ENCODE measurements at regions not wholly inside any gene's neighbourhood (a gene's known extent, or its start where the extent isn't known, plus 50 kb on each side); places are given as distances from the start of the nearest gene placed in this dataset.
"Not testable (repeated sequence)": the region's sequence is repeated elsewhere in the genome, so short reads cannot be mapped to it uniquely, and the experiment has no call there.

- no peak for FAIRE-seq
- no peak for DNase-seq (ENCODE audit: insufficient read length, low spot score)
These were observed 1448.7 kb upstream of the ACO1 start for GRCh38 chr9:30935730-30936129.

GRCh38 chr9:30937106-30937505 is 1447.3 kb upstream of the ACO1 start:
- DNase-seq (ENCODE audit: insufficient read length, low spot score) = no peak
- no peak for FAIRE-seq

GRCh38 chr9:30942852-30943251 is 1441.6 kb upstream of the ACO1 start:
- not testable (repeated sequence) for DNase-seq (ENCODE audit: insufficient read length, low spot score); FAIRE-seq

GRCh38 chr9:30943446-30944224 is 1440.8 kb upstream of the ACO1 start:
- no peak for DNase-seq (ENCODE audit: insufficient read length, low spot score)
- FAIRE-seq = no peak

- DNase-seq (ENCODE audit: insufficient read length, low spot score) (no peak), FAIRE-seq (no peak)
These were observed 1440.2 kb upstream of the ACO1 start for GRCh38 chr9:30944225-30944569.

- DNase-seq (ENCODE audit: insufficient read length, low spot score) (no peak), FAIRE-seq (no peak)
These were observed 1439.6 kb upstream of the ACO1 start for GRCh38 chr9:30944741-30945280.

- no peak for DNase-seq (ENCODE audit: insufficient read length, low spot score)
- no peak for FAIRE-seq
These were observed 1420.1 kb upstream of the ACO1 start for GRCh38 chr9:30964332-30964731.

GRCh38 chr9:30967476-30967875 is 1417.0 kb upstream of the ACO1 start:
- no peak for DNase-seq (ENCODE audit: insufficient read length, low spot score)
- no peak for FAIRE-seq

- no peak for FAIRE-seq
- no peak for DNase-seq (ENCODE audit: insufficient read length, low spot score)
These were observed 1414.3 kb upstream of the ACO1 start for GRCh38 chr9:30970186-30970585.

GRCh38 chr9:30970812-30971211 is 1413.6 kb upstream of the ACO1 start:
- FAIRE-seq = no peak
- DNase-seq (ENCODE audit: insufficient read length, low spot score) = no peak

GRCh38 chr9:30972654-30973053 is 1411.8 kb upstream of the ACO1 start:
- FAIRE-seq (no peak), DNase-seq (ENCODE audit: insufficient read length, low spot score) (no peak)

- DNase-seq (ENCODE audit: insufficient read length, low spot score) (no peak), FAIRE-seq (no peak)
These were observed 1406.5 kb upstream of the ACO1 start for GRCh38 chr9:30977965-30978364.

- DNase-seq (ENCODE audit: insufficient read length, low spot score) = no peak
- no peak for FAIRE-seq
These were observed 1402.1 kb upstream of the ACO1 start for GRCh38 chr9:30982301-30982700.

GRCh38 chr9:30995956-30996738 is 1388.3 kb upstream of the ACO1 start:
- FAIRE-seq = no peak
- no peak for DNase-seq (ENCODE audit: insufficient read length, low spot score)

GRCh38 chr9:30996761-30997160 is 1387.7 kb upstream of the ACO1 start:
- DNase-seq (ENCODE audit: insufficient read length, low spot score) (no peak), FAIRE-seq (no peak)

GRCh38 chr9:30997291-30997690 is 1387.2 kb upstream of the ACO1 start:
- DNase-seq (ENCODE audit: insufficient read length, low spot score) (no peak), FAIRE-seq (no peak)

- DNase-seq (ENCODE audit: insufficient read length, low spot score) = no peak
- FAIRE-seq = no peak
These were observed 1379.3 kb upstream of the ACO1 start for GRCh38 chr9:31005086-31005665.

GRCh38 chr9:31013371-31013770 is 1371.1 kb upstream of the ACO1 start:
- no peak for DNase-seq (ENCODE audit: insufficient read length, low spot score)
- no peak for FAIRE-seq

GRCh38 chr9:31023847-31024246 is 1360.6 kb upstream of the ACO1 start:
- no peak for FAIRE-seq
- DNase-seq (ENCODE audit: insufficient read length, low spot score) = no peak

GRCh38 chr9:31027678-31028077 is 1356.8 kb upstream of the ACO1 start:
- FAIRE-seq = no peak
- DNase-seq (ENCODE audit: insufficient read length, low spot score) = no peak

- FAIRE-seq (no peak), DNase-seq (ENCODE audit: insufficient read length, low spot score) (no peak)
These were observed 1356.3 kb upstream of the ACO1 start for GRCh38 chr9:31028137-31028536.
